LNCAP (cell line): ENCODE measurements at regions not wholly inside any gene's neighbourhood (a gene's known extent, or its start where the extent isn't known, plus 50 kb on each side); places are given as distances from the start of the nearest gene placed in this dataset.

Experiments
- TF ChIP-seq, protein P1 (sequence below): fragments of 450-650 bp; IDR thresholded peaks from 2 replicates; pipeline ENCODE4 v1.5.1; 2017; ENCODE audit warnings: mild to moderate bottlenecking

DNA sequence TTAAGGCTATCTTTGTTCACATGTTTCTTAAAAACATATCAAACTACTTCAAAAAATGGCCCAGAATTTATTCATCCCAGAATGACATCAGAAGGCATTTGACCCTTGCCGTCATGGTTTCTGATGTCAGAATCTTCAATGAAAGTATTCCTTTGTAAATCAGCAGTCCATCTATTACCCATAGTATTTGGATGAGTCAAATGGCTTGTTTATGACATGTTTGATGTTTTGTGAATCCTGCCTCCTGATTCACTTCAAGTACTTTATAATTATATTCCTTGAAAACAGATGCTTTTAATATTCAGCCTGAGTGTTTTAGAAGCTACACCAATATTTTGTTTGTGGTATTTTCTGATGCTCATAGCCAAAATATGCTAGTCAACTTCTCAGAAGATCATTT is 200.8 kb upstream of the MEF2C start:
- TF ChIP-seq, protein P1, sequence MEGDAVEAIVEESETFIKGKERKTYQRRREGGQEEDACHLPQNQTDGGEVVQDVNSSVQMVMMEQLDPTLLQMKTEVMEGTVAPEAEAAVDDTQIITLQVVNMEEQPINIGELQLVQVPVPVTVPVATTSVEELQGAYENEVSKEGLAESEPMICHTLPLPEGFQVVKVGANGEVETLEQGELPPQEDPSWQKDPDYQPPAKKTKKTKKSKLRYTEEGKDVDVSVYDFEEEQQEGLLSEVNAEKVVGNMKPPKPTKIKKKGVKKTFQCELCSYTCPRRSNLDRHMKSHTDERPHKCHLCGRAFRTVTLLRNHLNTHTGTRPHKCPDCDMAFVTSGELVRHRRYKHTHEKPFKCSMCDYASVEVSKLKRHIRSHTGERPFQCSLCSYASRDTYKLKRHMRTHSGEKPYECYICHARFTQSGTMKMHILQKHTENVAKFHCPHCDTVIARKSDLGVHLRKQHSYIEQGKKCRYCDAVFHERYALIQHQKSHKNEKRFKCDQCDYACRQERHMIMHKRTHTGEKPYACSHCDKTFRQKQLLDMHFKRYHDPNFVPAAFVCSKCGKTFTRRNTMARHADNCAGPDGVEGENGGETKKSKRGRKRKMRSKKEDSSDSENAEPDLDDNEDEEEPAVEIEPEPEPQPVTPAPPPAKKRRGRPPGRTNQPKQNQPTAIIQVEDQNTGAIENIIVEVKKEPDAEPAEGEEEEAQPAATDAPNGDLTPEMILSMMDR: no peak

DNA sequence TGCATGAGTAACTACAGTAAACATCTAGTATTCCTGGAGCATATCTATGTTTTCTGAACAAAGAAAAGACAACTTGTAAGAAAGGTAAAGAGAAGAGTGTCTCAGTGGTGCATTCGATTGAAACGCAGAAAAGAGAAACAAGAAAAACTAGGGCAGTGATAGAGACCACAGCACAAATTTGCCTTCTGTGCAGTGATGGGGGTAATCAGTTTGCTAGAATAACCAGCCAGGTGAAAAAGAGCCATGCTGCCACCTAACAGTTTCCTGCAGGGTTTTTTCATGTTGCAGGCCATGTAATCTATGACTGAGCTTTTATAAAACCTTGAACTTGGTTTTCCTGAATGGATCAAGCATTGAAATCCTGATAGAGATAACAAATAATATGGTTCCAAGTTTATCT is 198.4 kb upstream of the MEF2C start:
- TF ChIP-seq, protein P1: no peak

DNA sequence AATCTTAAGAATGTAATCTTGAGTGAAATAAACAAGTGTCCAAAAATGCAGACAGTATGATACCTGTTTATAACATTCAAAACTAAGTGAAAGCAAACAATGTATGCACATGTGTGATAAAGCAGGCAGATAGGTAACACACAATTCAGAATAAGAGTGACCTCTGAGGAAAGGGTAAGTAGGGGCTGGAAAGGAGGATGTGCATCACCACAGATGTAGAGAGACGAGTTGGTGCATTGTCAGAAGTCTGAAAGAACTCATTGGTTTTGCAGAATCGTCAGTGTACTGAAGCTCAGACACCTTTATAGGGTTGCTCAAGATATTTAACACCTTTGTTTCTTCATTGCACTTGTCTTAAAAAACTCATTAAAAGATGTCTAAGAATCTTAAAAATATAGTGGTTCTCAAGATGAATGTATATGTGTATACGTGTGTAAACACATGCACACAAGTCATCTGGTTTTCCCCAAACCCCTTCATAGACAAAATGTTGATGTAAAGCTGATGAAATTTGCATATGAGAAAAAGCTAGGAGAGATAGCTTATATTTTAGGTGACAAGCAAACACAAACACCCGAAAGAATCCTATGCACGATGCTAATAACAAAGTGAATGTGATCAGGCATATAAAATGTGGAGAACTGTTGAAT is 197.6 kb upstream of the MEF2C start:
- TF ChIP-seq, protein P1: no peak

DNA sequence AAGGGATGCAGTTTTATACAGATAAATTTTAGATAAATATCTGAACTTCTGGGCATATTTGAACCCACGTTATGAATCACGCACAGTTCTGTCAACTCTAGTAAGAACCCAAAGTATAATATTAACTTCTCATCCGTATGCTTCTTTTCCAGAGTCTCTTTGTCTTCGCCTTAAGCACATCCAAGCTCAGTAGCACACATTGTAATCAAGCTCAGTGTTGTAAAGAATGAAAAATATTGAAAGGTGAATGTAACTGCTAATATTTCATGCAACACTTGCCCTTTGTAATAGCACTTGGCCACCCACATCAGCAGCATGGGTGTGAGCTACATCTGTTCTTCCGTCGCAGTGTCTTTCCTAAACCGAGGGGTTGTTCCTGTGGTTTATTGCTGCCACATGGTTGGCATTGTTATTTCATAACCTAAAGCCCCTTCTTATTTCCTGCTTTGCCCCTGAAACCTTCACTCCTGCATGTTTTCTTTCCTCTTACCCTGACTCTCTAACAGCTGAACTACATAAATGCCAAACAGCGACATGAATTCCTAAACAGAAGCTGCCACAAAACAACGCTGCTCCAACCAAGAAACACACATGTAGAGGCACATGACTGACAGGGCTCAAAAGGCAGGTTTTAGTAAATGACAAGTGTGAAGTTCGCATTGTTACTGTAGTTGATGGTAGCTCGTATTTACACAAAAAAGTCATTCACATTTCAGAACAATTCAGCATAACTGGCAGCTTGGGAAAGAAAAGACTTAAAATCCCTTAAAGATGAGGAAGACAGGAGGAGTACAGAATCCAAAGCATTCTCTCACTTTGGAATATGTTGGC is 190.1 kb upstream of the MEF2C start:
- TF ChIP-seq, protein P1: no peak

DNA sequence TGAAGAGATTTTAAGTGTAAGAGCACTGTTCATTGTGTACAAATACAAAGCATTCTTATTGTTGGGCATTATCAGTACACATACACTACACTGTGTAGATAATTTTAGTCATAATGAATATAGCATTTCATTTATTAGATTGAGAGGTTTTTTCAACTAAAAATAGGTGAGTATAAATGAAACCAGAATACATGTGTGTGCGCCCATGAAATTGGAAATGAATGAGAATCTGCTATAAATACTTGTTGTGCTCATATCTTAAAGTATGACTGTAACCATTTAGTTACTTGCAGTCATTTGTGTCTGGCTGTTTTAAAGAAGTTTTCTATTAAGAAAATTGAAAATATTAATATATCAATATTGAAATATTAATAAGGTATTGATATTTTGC is 189.0 kb upstream of the MEF2C start:
- TF ChIP-seq, protein P1: no peak

DNA sequence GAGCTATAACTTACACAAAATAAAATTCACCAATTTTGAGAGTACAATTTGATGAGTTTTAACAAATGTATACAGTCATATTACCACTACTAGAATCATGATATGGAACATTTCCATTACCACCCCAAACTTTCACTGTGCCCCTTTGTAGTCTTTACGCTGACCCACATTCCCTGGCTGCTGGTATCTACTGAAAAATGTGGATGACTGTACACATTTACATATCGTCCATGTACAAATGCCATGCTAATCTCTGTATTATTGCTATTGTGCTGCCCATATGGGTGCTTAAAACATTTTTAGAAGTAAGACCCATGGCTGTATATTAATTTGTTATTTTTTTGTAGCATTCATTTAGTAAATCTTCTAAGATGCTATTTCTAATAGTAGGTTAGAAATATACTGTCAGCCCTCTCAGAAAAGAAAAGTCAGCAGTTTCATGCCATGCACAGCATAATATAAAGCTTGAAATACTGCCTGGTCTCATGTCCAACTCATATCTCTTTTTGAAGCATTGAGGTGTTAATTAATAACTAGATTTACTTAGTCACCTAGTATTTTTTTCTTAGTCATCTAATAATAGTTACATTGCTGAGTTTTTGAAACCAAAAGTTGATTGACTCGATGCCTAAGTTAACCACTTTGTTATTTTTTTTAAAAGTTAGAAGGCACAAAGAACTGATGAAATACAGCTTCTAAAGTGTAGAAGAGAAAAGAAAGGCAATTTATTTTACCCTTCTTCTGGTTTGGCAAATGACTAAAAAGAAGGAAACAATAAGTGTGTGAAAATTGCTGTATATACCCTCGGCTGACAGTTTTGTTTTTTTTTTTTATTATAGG is 188.3 kb upstream of the MEF2C start:
- TF ChIP-seq, protein P1: no peak

DNA sequence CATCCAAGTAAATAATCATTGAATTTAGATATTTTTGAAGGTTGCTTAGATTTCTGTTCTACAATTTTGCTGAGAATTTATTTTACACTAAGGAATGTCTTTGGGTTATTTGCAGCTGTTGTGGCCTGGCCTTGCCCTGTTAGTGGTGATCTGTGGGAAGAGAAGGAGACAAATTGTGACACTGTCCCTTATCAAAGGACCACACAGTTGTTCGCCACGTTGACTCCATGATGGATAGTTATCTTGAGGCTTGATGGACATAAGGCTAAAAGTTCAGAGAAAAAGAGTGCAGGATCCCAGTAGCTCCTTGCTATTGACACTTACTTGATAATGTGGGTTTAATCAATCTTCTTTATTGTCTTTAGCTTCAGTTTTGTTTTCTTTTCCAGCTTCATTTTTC is 186.6 kb upstream of the MEF2C start:
- TF ChIP-seq, protein P1: no peak
